Neural cell (in vitro differentiated cells): ENCODE measurements at regions not wholly inside any gene's neighbourhood (a gene's known extent, or its start where the extent isn't known, plus 50 kb on each side); places are given as distances from the start of the nearest gene placed in this dataset.

ENCODE experiments used
- H2AFZ ChIP-seq: fragments of 200-600, 300-800 bp; sonication (generic), shearing (Covaris generic); 2 replicates; pipeline ENCODE4 v1.6.0; 2014; ENCODE audit warnings: low read depth, mild to moderate bottlenecking, antibody characterized with exemption, low read length, moderate library complexity
- H3F3A ChIP-seq: fragments of 200-600 bp; shearing (Covaris generic); 2 replicates; pipeline ENCODE4 v1.6.1; 2016; ENCODE audit warnings: mild to moderate bottlenecking, moderate library complexity, mixed read lengths, antibody characterized with exemption, low read length; ENCODE audit not compliant: insufficient read depth, poor library complexity, severe bottlenecking
- H3K27ac ChIP-seq: fragments of 200-600, 300-800 bp; sonication (generic), shearing (Covaris generic); 2 replicates; pipeline ENCODE4 v1.5.1; 2014; ENCODE audit warnings: mild to moderate bottlenecking, low read length, moderate library complexity
- H3K27me3 ChIP-seq: fragments of 300-800, 200-600 bp; sonication (generic), shearing (Covaris generic); 2 replicates; pipeline ENCODE4 v1.6.0; 2014; ENCODE audit warnings: mild to moderate bottlenecking, low read depth, low read length, moderate library complexity; ENCODE audit not compliant: insufficient read depth
- H3K36me3 ChIP-seq: fragments of 300-800, 200-600 bp; sonication (generic), shearing (Covaris generic); 2 replicates; pipeline ENCODE4 v1.5.1; 2014; ENCODE audit warnings: mild to moderate bottlenecking, antibody characterized with exemption, low read length, moderate library complexity; ENCODE audit not compliant: insufficient read depth
- H3K4me2 ChIP-seq: fragments of 300-800, 200-600 bp; sonication (generic), shearing (Covaris generic); 2 replicates; pipeline ENCODE4 v1.6.0; 2014; ENCODE audit warnings: mild to moderate bottlenecking, low read length
- H3K4me3 ChIP-seq: fragments of 300-800, 200-600 bp; sonication (generic), shearing (Covaris generic); 2 replicates; pipeline ENCODE4 v1.5.1; 2014; ENCODE audit warnings: mild to moderate bottlenecking, low read length, moderate library complexity
- H3K79me2 ChIP-seq: fragments of 200-600 bp; shearing (Covaris generic); replicated peaks from 2 replicates; pipeline ENCODE4 v1.6.0; 2014; ENCODE audit warnings: mild to moderate bottlenecking, low read length, moderate library complexity; ENCODE audit not compliant: insufficient read depth
- H3K9ac ChIP-seq: fragments of 300-800, 200-600 bp; sonication (generic), shearing (Covaris generic); 2 replicates; pipeline ENCODE4 v1.6.1; 2016; ENCODE audit warnings: mild to moderate bottlenecking, low read length, mixed read lengths
- H3K9me2 ChIP-seq: fragments of 200-600 bp; shearing (Covaris generic); 2 replicates; pipeline ENCODE4 v1.6.1; 2016; ENCODE audit warnings: mild to moderate bottlenecking, low read length, mixed read lengths; ENCODE audit not compliant: insufficient read depth
- H3K9me3 ChIP-seq: fragments of 200-600, 300-800 bp; sonication (generic), shearing (Covaris generic); 2 replicates; pipeline ENCODE4 v1.6.1; 2016; ENCODE audit warnings: mild to moderate bottlenecking, mixed run types, low read length, moderate library complexity, mixed read lengths
- H4K20me1 ChIP-seq: fragments of 200-600 bp; shearing (Covaris generic); 2 replicates; pipeline ENCODE4 v1.6.1; 2016; ENCODE audit warnings: mild to moderate bottlenecking, mixed run types; ENCODE audit not compliant: insufficient read depth
- EP300 ChIP-seq: fragments of 450-650 bp; conservative IDR thresholded peaks from 2 replicates; pipeline ENCODE4 v1.6.1; 2014; ENCODE audit warnings: antibody characterized with exemption, mild to moderate bottlenecking, moderate library complexity; ENCODE audit not compliant: poor library complexity, severe bottlenecking
- EZH2 ChIP-seq: fragments of 200-600, 300-800 bp; shearing (Covaris generic), sonication (generic); IDR thresholded peaks from 2 replicates; pipeline ENCODE4 v1.6.1; 2014; ENCODE audit warnings: antibody characterized with exemption, low read length, borderline replicate concordance, mild to moderate bottlenecking; ENCODE audit not compliant: insufficient read depth, poor library complexity, severe bottlenecking
- MXI1 ChIP-seq: fragments of 450-650 bp; conservative IDR thresholded peaks from 2 replicates; pipeline ENCODE4 v1.6.1; 2014; ENCODE audit warnings: antibody characterized with exemption, mild to moderate bottlenecking; ENCODE audit not compliant: poor library complexity, severe bottlenecking
- POLR2AphosphoS5 ChIP-seq: IDR thresholded peaks from 2 replicates; pipeline ENCODE4 v1.6.1; 2012
- RAD21 ChIP-seq: fragments of 450-650 bp; conservative IDR thresholded peaks from 2 replicates; pipeline ENCODE4 v1.6.1; 2014; ENCODE audit warnings: antibody characterized with exemption, mild to moderate bottlenecking, moderate library complexity
- SMC3 ChIP-seq: fragments of 450-650 bp; conservative IDR thresholded peaks from 2 replicates; pipeline ENCODE4 v1.6.1; 2014; ENCODE audit warnings: antibody characterized with exemption, mild to moderate bottlenecking, moderate library complexity; ENCODE audit not compliant: poor library complexity
- TAF1 ChIP-seq: IDR thresholded peaks from 2 replicates; pipeline ENCODE4 v1.6.1; 2012; ENCODE audit warnings: low read depth
- TF ChIP-seq, protein P1 (sequence below): fragments of 450-650 bp; IDR thresholded peaks from 2 replicates; pipeline ENCODE4 v1.5.1; 2014; ENCODE audit warnings: antibody characterized with exemption, mild to moderate bottlenecking, moderate library complexity; ENCODE audit not compliant: poor library complexity, severe bottlenecking
- TF ChIP-seq, protein P2 (sequence below): IDR thresholded peaks from 2 replicates; pipeline ENCODE4 v1.6.1; 2012; ENCODE audit warnings: borderline replicate concordance

DNA sequence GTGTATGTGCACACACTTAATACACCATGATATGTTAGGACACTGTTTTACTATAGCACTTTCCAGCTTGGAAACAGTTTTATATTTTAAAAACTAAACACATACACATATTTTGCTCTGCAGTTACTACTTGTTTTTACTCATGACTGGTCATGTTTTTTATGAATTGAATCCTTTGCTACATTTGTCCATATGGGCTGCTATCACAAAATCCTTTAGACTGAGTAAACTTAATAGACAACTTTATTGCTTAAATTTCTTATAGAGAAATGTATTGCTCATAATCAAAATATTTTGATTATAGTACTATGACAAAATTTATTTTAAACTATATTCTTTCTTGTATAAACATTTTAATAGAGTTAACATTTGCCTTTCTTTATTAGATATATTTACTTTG lies 314.8 kb downstream of the RBM43 start:
- H3K36me3 ChIP-seq: no peaks in the 10 kb centered on the region
- H3K4me2 ChIP-seq: no peak overlapping the region
- no peak overlapping the region for H3K27ac ChIP-seq
- no peaks in the 10 kb centered on the region for H3F3A ChIP-seq
- no peak overlapping the region for H2AFZ ChIP-seq
- H3K9ac ChIP-seq: no peak overlapping the region
- H3K4me3 ChIP-seq: no peak overlapping the region
- H3K9me2 ChIP-seq: no peaks in the 10 kb centered on the region
- TF ChIP-seq, protein P1, sequence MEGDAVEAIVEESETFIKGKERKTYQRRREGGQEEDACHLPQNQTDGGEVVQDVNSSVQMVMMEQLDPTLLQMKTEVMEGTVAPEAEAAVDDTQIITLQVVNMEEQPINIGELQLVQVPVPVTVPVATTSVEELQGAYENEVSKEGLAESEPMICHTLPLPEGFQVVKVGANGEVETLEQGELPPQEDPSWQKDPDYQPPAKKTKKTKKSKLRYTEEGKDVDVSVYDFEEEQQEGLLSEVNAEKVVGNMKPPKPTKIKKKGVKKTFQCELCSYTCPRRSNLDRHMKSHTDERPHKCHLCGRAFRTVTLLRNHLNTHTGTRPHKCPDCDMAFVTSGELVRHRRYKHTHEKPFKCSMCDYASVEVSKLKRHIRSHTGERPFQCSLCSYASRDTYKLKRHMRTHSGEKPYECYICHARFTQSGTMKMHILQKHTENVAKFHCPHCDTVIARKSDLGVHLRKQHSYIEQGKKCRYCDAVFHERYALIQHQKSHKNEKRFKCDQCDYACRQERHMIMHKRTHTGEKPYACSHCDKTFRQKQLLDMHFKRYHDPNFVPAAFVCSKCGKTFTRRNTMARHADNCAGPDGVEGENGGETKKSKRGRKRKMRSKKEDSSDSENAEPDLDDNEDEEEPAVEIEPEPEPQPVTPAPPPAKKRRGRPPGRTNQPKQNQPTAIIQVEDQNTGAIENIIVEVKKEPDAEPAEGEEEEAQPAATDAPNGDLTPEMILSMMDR: no peak
- TF ChIP-seq SMC3: no peak
- TF ChIP-seq EP300: no peak
- no peak for TF ChIP-seq TAF1
- TF ChIP-seq, protein P2, sequence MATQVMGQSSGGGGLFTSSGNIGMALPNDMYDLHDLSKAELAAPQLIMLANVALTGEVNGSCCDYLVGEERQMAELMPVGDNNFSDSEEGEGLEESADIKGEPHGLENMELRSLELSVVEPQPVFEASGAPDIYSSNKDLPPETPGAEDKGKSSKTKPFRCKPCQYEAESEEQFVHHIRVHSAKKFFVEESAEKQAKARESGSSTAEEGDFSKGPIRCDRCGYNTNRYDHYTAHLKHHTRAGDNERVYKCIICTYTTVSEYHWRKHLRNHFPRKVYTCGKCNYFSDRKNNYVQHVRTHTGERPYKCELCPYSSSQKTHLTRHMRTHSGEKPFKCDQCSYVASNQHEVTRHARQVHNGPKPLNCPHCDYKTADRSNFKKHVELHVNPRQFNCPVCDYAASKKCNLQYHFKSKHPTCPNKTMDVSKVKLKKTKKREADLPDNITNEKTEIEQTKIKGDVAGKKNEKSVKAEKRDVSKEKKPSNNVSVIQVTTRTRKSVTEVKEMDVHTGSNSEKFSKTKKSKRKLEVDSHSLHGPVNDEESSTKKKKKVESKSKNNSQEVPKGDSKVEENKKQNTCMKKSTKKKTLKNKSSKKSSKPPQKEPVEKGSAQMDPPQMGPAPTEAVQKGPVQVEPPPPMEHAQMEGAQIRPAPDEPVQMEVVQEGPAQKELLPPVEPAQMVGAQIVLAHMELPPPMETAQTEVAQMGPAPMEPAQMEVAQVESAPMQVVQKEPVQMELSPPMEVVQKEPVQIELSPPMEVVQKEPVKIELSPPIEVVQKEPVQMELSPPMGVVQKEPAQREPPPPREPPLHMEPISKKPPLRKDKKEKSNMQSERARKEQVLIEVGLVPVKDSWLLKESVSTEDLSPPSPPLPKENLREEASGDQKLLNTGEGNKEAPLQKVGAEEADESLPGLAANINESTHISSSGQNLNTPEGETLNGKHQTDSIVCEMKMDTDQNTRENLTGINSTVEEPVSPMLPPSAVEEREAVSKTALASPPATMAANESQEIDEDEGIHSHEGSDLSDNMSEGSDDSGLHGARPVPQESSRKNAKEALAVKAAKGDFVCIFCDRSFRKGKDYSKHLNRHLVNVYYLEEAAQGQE: no peak
- no peak for TF ChIP-seq MXI1
- TF ChIP-seq POLR2AphosphoS5: no peak
- no peak for TF ChIP-seq EZH2
- no peak for TF ChIP-seq RAD21
- no peaks in the 10 kb centered on the region for H4K20me1 ChIP-seq
- H3K27me3 ChIP-seq: no peaks in the 10 kb centered on the region
- no peaks in the 10 kb centered on the region for H3K9me3 ChIP-seq
- no peaks in the 10 kb centered on the region for H3K79me2 ChIP-seq

DNA sequence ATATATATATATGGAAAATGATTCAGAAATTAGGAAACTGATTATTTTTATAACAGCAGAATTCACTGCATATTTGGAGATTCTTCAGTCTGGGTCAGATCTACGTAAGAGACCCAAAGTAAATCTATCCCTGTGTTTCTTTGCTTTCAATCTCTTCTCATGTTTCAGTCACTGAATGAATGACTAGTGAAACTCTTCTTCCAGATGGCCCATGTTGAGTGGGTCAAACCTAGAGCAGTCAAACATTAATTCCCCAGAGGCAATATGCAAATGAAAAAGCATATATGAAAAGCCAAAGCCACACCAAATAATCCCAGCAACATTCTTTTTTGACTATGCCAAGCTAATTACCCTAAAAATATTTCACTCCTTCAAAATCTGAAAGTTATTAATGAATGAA lies 317.3 kb downstream of the RBM43 start:
- H2AFZ ChIP-seq: no peak overlapping the region
- no peaks in the 10 kb centered on the region for H4K20me1 ChIP-seq
- no peak overlapping the region for H3K9ac ChIP-seq
- no peaks in the 10 kb centered on the region for H3K79me2 ChIP-seq
- H3K4me2 ChIP-seq: no peak overlapping the region
- no peak overlapping the region for H3K27ac ChIP-seq
- no peak for TF ChIP-seq MXI1
- TF ChIP-seq, protein P2: no peak
- no peak for TF ChIP-seq SMC3
- H3K9me2 ChIP-seq: no peaks in the 10 kb centered on the region
- no peaks in the 10 kb centered on the region for H3K27me3 ChIP-seq
- H3F3A ChIP-seq: peaks cover 2% of the 10 kb centered on the region
- no peak overlapping the region for H3K4me3 ChIP-seq
- H3K9me3 ChIP-seq: no peaks in the 10 kb centered on the region
- H3K36me3 ChIP-seq: no peaks in the 10 kb centered on the region
